Right ventricle myocardium inferior (tissue), 1 donor: ENCODE measurements at regions not wholly inside any gene's neighbourhood (a gene's known extent, or its start where the extent isn't known, plus 50 kb on each side); places are given as distances from the start of the nearest gene placed in this dataset.

ENCODE experiments used
- ATAC-seq: fragments of 200-7000 bp; cut with Tn5 transposase; one replicate; pipeline ENCODE4 v1.9.1; 2020; ENCODE audit warnings: mild to moderate bottlenecking, moderate library complexity
- DNase-seq: peaks from one replicate; pipeline ENCODE4 v3.0.0; 2021; ENCODE audit errors: missing footprints
- intact Hi-C: fragments of 100-400 bp; cut with DNase I; formaldehyde crosslinking; loops from one replicate; pipeline ENCODE4 v1.11.0; 2022
- donor health status: DM: no; HTN: yes; CAD: no; lungs with severe emphysema.

DNA sequence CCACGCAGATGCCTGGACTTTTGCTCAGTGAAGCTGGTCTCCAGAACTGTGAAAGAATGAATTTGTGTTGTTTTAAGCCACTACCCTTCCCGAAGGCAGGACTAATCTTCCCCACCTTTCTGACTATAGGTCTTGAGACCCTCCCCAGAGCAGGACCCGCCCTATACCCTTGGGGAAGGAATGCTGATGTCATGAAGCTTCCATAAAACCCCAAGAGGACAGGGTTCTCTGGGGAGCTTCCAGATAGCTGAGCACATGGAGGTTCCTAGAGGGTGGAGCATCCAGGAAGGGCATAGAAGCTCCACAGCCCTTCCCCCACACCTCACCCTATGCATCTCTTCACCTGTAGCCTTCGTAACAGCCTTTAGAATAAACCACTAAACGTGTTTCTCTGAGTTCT, 287.8 kb downstream of the SOX9 start:
- intact Hi-C loops = no loop called here
- no peak for ATAC-seq
- DNase-seq = no peak

DNA sequence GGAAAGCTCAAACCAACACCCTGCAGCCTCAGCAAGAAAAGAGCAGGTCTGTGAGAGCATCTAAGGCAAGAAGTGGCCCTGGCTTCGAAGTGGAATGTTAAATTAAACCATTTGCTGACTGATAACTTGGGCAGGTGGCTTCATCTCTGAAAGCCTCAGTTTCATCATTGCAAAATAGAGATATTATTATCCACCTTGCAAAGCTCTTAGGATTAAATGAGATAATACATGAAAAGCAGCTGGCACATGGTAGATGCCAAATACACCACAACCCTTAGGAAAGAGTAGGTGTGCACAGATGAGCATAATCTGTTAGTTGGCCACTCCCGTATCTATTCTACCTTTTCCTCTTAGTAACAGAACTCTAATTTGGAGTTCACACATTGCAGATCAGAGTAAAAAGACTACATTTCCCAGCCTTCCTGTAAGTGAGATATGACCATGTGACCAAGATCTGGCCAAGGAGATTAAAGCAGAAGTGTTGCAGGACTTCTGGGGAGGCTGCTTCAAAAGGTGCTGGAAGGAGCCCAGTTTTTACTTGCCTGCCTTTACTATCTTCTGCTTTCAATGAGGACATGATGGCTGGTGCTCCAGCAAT, 288.7 kb downstream of the SOX9 start:
- intact Hi-C loops = loop anchor here (10.0 kb wide), 1 partner anchor 285 kb away; the partner anchor contains the start of gene SOX9
- no peak for ATAC-seq
- DNase-seq = no peak

DNA sequence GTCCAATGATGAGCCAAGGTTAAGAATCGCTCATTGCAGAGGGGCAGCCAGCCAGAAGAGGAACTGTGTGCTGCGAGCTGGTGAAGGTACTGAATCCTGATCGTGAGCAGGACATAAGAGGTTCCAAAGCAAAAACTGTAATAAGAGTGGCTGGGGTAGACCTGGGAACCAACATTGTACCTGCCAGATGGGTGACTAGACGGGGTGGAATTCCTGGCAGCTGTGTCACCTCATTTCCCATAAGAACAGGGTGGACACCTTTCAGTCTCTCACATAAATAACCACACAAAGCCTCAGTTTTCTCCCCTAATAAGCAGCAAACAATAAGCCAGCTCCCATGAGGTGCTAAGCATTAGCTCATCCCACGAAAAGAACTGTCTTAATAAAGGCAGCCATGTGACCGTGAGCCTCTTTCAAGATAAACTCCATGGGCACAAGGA, 290.3 kb downstream of the SOX9 start:
- intact Hi-C loops = loop anchor here (10.0 kb wide), 1 partner anchor 286 kb away; the partner anchor contains the start of gene SOX9
- DNase-seq (no peak), ATAC-seq (no peak)

- no peak for DNase-seq
- peak; percentile 87 for ATAC-seq
- intact Hi-C loops = loop anchor here (10.0 kb wide), 1 partner anchor 288 kb away; the partner anchor contains the start of gene SOX9
These were observed 291.8 kb downstream of the SOX9 start for GRCh38 chr17:72412650-72413076.

- ATAC-seq (no peak), DNase-seq (no peak)
- intact Hi-C loops = loop anchor here (10.0 kb wide), 1 partner anchor 289 kb away; the partner anchor contains the start of gene SOX9
These were observed 292.5 kb downstream of the SOX9 start for GRCh38 chr17:72413077-72414031.

DNA sequence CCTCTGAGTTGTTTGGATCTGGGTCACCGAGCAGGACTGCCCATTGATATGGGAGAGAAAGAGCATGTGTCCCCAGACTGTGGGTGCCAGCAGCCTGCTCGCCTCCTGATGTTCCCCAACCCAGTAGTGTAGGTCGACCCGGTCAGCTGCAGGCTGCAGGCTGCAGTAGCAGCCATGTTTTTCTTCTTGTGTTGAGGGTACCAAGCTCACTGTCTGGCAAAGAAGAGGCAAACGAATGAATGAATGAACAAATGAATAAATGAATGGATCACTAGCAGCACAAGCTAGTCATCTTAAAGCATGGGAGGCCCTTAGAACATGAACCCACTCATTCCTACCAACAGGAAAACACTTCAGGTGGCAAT, 293.2 kb downstream of the SOX9 start:
- ATAC-seq = no peak
- intact Hi-C loops = loop anchor here (10.0 kb wide), 1 partner anchor 289 kb away; the partner anchor contains the start of gene SOX9

GRCh38 chr17:72414967-72415853, 294.4 kb downstream of the SOX9 start:
- intact Hi-C loops = loop anchor here (10.0 kb wide), 1 partner anchor 290 kb away; the partner anchor contains the start of gene SOX9

More for the DNA sequence above, 293.2 kb downstream of the SOX9 start:
- no peak for DNase-seq

GRCh38 chr17:72416054-72416675, 295.3 kb downstream of the SOX9 start:
- no peak for ATAC-seq
- intact Hi-C loops = loop anchor here (10.0 kb wide), 1 partner anchor 291 kb away; the partner anchor contains the start of gene SOX9
- DNase-seq = no peak

More at GRCh38 chr17:72414967-72415853, 294.4 kb downstream of the SOX9 start:
- ATAC-seq (peak; percentile 55), DNase-seq (no peak)

DNA sequence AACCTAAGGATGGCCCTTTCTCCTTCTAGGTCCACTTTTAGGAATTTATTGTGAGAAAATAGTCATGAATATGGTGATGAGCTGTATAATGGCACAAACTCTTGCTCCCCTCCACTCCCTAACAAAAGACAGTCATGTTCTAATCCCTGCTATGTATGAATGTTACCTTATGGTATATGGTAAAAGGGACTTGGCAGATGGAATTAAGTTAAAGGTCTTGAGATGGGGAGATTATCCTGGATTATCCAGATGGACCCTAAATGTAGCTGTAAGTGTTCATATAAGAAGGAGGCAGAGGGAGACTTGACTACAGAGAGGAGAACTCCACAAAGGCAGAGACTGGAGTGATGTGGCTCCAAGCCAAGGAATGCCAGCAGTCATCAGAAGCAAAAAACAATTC, 296.1 kb downstream of the SOX9 start:
- ATAC-seq (no peak), DNase-seq (no peak)
- intact Hi-C loops = loop anchor here (10.0 kb wide), 1 partner anchor 292 kb away; the partner anchor contains the start of gene SOX9

DNA sequence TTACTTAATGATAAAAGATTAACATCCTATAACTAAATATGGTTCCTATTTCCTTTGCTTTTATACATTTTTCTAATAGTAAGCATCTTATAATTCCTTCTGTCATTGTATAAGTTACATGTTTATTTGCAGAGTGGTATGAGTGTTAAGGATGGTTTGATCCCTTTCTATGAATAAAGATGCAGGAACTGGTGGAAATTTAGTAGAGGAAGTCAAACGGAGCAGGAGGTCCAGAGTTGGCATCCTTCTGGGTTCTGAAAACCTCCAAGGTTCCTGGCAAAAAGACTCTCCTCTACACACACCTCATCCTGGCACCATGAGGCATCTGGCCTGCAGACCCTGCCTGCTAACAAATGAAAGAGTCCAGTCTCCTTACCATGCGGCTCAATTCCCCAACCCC, 296.8 kb downstream of the SOX9 start:
- intact Hi-C loops = loop anchor here (10.0 kb wide), 1 partner anchor 293 kb away; the partner anchor contains the start of gene SOX9
- no peak for DNase-seq

DNA sequence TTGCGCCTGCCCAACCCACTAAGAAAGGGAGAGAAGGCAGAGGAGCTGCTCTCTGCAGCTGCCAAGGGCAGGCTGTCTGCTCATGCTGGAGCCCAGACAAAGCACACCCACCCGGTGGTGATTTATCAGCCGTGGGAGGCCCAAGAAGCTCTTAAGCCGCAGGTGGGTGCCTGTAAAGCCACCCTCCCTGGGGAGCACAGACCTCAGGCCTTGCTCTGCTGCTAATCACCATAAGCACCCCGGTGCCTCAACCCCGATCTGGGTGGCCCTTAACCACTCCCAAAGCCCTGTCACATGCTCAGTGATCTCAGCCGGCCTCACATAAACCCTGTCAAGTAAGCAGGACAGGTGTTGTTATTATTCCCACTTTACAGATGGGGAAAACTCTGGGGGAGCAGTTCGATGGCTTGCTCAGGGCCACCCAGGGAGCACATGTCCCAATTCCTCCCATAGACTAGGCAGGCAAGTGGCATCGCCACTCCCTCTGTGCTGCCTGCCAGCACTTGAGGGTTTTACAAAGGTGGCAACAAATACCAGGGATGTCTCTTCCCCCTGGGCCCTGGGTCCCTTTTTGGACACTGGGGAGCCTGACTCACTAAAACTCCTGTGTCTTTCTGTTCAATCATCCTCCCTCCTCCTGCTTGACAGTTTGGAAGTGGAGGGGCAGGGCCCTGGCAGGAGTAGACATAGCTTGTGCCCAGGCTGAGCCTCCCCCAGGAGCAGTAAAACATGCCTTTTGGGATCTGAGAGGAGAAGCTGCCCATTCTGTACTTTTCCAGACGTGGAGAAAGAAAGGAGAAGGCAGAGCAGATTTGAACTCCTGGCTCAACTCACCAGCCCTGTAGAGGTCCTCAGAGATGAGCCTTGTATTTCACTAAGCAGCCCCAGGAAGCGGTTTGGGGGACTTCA, 299.3 kb downstream of the SOX9 start:
- ATAC-seq = no peak
- intact Hi-C loops = loop anchor here (10.0 kb wide), 1 partner anchor 295 kb away; the partner anchor contains the start of gene SOX9

More for the DNA sequence above, 296.8 kb downstream of the SOX9 start:
- ATAC-seq = no peak

DNA sequence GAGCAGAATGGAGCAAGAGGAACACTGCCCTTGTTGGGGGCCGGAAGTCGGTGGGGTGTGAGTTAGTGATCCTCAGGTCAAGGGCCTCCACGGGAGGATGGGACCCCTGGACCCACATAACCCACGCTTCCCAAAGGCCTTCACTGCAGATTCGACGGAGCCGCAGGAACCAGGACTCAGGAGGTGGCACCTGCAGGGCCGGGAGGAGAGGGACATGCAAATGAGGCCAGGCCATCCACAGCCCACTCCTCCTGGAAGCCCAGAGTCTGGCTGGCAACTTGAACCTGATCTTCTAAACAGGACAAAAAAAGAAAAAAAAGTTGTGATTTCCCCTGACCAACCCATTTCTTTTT, 299.9 kb downstream of the SOX9 start:
- DNase-seq = no peak
- ATAC-seq = no peak
- intact Hi-C loops = no loop called here

More for the DNA sequence above, 299.3 kb downstream of the SOX9 start:
- no peak for DNase-seq

- DNase-seq = no peak
- intact Hi-C loops = no loop called here
These were observed 300.6 kb downstream of the SOX9 start for GRCh38 chr17:72421128-72422092.

DNA sequence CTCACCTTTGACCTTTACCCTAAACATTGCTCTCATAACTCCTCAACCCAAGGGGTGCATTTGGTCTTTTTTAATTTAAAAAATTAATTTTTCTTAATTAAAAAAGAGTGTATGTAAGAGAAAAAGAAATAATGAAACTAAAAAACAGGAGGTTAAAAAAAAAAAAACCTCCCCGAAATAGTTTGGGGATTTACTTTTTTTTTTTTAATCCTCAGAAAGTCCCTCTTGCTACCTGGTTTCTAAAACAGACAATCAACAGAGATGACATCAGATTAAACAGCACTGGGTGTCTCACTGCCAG, 301.3 kb downstream of the SOX9 start:
- no peak for ATAC-seq
- DNase-seq = no peak
- intact Hi-C loops = no loop called here

More at GRCh38 chr17:72421128-72422092, 300.6 kb downstream of the SOX9 start:
- ATAC-seq = no peak

DNA sequence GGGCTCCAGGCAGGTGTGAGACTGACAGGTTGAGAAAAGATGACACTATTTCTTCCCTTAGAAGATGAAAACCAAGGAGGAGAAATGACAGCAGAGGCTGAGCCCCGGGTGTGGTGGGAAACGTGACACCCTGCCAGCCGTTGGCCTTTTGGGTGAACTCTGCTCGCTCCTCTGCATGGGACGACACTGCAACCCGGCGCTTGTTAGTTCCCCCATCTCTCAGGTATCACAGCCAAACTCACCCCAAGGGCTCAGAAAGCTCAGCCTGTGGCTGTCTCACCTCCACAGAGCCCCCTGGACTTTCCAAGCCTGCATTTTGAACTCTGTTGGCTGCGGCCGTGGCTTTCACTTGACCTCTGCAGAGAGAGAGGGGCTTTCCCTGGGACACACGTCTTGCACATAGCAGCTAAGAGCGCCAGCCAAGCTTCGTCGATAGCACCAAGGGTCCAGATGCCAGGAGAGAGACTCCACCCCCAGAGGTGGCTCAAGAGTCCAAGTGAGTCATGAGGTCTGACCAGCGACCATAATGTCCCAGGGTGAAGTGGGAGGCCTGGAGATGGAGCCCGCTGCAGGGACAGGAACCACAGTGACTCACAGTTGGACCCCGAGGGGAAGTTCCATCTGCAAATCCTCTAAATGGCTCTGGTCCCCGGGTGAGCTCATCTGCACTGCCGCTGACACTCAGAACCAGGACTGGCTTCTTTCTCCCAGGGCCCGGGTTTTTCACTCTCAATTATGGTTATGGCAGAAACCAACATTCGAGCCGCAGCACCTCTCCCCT, 301.9 kb downstream of the SOX9 start:
- ATAC-seq (peak; percentile 82), DNase-seq (peak; percentile 76)
- intact Hi-C loops = no loop called here
